Loucy (cell line): ENCODE measurements at regions not wholly inside any gene's neighbourhood (a gene's known extent, or its start where the extent isn't known, plus 50 kb on each side); places are given as distances from the start of the nearest gene placed in this dataset.

Source experiments
- CTCF ChIP-seq: fragments of 200-600 bp; sonication (generic); conservative IDR thresholded peaks from 2 replicates; pipeline ENCODE4 v1.5.1; 2014; ENCODE audit warnings: mild to moderate bottlenecking, antibody characterized with exemption, low read length
- EZH2phosphoT487 ChIP-seq: fragments of 200-600 bp; IDR thresholded peaks from 2 replicates; pipeline ENCODE4 v1.6.1; 2018; ENCODE audit warnings: antibody characterized with exemption, mild to moderate bottlenecking, moderate library complexity, borderline replicate concordance

GRCh38 chr1:221002601-221003000 is 123.4 kb downstream of the HLX start:
- TF ChIP-seq CTCF (no peak), EZH2phosphoT487 (no peak)
